Activated B cell treated with CpG ODN at 0.5 μM for 24 hours (primary cell): ENCODE measurements at regions not wholly inside any gene's neighbourhood (a gene's known extent, or its start where the extent isn't known, plus 50 kb on each side); places are given as distances from the start of the nearest gene placed in this dataset.

ENCODE experiments used
- ATAC-seq: fragments of 200-7000 bp; cut with Tn5 transposase; one replicate; pipeline ENCODE4 v1.10.0; 2021; ENCODE audit warnings: low read depth, mild to moderate bottlenecking, moderate library complexity
- CTCF ChIA-PET: fragments of 350-600 bp; sonication (Branson Sonifier 250); formaldehyde crosslinking; loops from one replicate; lab custom pipeline; 2021; ENCODE audit warnings: antibody characterized with exemption; lab: Charles Lee
- POLR2A ChIA-PET: fragments of 350-600 bp; sonication (Branson Sonifier 250); formaldehyde crosslinking; loops from one replicate; lab custom pipeline; 2021; ENCODE audit warnings: antibody characterized with exemption; lab: Charles Lee
- DNase-seq: peaks from one replicate; pipeline ENCODE4 v3.0.0; 2022
- H3K27ac Mint-ChIP-seq: one replicate; pipeline ENCODE4 v1.8.0; 2020; ENCODE audit warnings: mixed read lengths
- H3K27me3 Mint-ChIP-seq: one replicate; pipeline ENCODE4 v1.8.0; 2021; ENCODE audit warnings: mixed read lengths
- H3K36me3 Mint-ChIP-seq: one replicate; pipeline ENCODE4 v1.8.0; 2021; ENCODE audit warnings: low read depth, mixed read lengths
- H3K4me1 Mint-ChIP-seq: one replicate; pipeline ENCODE4 v1.8.0; 2021; ENCODE audit warnings: mixed read lengths
- H3K4me3 Mint-ChIP-seq: one replicate; pipeline ENCODE4 v1.8.0; 2020; ENCODE audit warnings: mild to moderate bottlenecking, mixed read lengths
- H3K9me3 Mint-ChIP-seq: one replicate; pipeline ENCODE4 v1.8.0; 2020; ENCODE audit warnings: mixed read lengths
- CTCF ChIP-seq: fragments of 200-600 bp; IDR thresholded peaks from one replicate; pipeline ENCODE4 v1.8.0; 2022; ENCODE audit warnings: antibody characterized with exemption, mild to moderate bottlenecking
- intact Hi-C: fragments of 100-400 bp; cut with micrococcal nuclease; formaldehyde crosslinking; loops from one replicate; pipeline ENCODE4 v1.15.1; 2024

- ChIA-PET CTCF (interaction anchor here (1.1 kb wide), 1 partner anchor 199 kb away, joined by 4 read pairs; no protein-coding TSS in a partner anchor), POLR2A (no interaction called here)
- ATAC-seq: no peak
- Mint-ChIP-seq H3K36me3 (no peaks in the 10 kb centered on the region), H3K9me3 (no peaks in the 10 kb centered on the region), H3K4me3 (no peak overlapping the region), H3K27ac (no peak overlapping the region), H3K4me1 (peaks cover 78% of the 10 kb centered on the region), H3K27me3 (no peaks in the 10 kb centered on the region)
- TF ChIP-seq CTCF: no peak
- no peak for DNase-seq
- intact Hi-C loops: no loop called here
These were observed 110.9 kb upstream of the BMP2K start for GRCh38 chr4:78665216-78665770.

- H3K36me3 Mint-ChIP-seq: no peaks in the 10 kb centered on the region
- H3K27me3 Mint-ChIP-seq: no peaks in the 10 kb centered on the region
- H3K4me3 Mint-ChIP-seq: peak overlapping the region; percentile 36
- H3K9me3 Mint-ChIP-seq: no peaks in the 10 kb centered on the region
- no peak for DNase-seq
- ATAC-seq: peak; percentile 15
- CTCF ChIA-PET: interaction anchor here (1.4 to 2.2 kb wide), 2 partner anchors 23 to 52 kb away, joined by 3 to 7 read pairs; no protein-coding TSS in a partner anchor
- POLR2A ChIA-PET: interaction anchor here (0.8 to 2.6 kb wide), 4 partner anchors 22 to 110 kb away, joined by 3 to 18 read pairs (median 4); partner anchors contain the start of gene BMP2K
- intact Hi-C loops: loop anchor here (1.0 kb wide), 4 partner anchors 9 to 83 kb away; no protein-coding TSS in a partner anchor
- no peak for TF ChIP-seq CTCF
- peak overlapping the region; percentile 76 for H3K27ac Mint-ChIP-seq
- peaks cover 85% of the 10 kb centered on the region for H3K4me1 Mint-ChIP-seq
These were observed 109.3 kb upstream of the BMP2K start for GRCh38 chr4:78666830-78667258.

- no peaks in the 10 kb centered on the region for H3K36me3 Mint-ChIP-seq
- H3K27ac Mint-ChIP-seq: peak overlapping the region; percentile 83
- H3K4me1 Mint-ChIP-seq: peaks cover 85% of the 10 kb centered on the region
- peak overlapping the region; percentile 54 for H3K4me3 Mint-ChIP-seq
- intact Hi-C loops: loop anchor here (1.0 kb wide), 4 partner anchors 9 to 83 kb away; no protein-coding TSS in a partner anchor
- CTCF ChIA-PET: interaction anchor here (1.4 to 2.2 kb wide), 2 partner anchors 23 to 53 kb away, joined by 3 to 7 read pairs; no protein-coding TSS in a partner anchor
- no peak for DNase-seq
- no peaks in the 10 kb centered on the region for H3K9me3 Mint-ChIP-seq
- POLR2A ChIA-PET: interaction anchor here (0.6 to 2.6 kb wide), 8 partner anchors 9 to 134 kb away, joined by 3 to 18 read pairs (median 3); partner anchors contain the start of gene BMP2K
- no peak for TF ChIP-seq CTCF
- peak; percentile 32 for ATAC-seq
- H3K27me3 Mint-ChIP-seq: no peaks in the 10 kb centered on the region
These were observed 108.8 kb upstream of the BMP2K start for GRCh38 chr4:78667325-78667724.

- ATAC-seq: peak; percentile 79
- no peak for DNase-seq
- H3K9me3 Mint-ChIP-seq: no peaks in the 10 kb centered on the region
- H3K4me1 Mint-ChIP-seq: peaks cover 85% of the 10 kb centered on the region
- CTCF ChIA-PET: interaction anchor here (2.2 kb wide), 1 partner anchor 24 kb away, joined by 7 read pairs; no protein-coding TSS in a partner anchor
- no peaks in the 10 kb centered on the region for H3K36me3 Mint-ChIP-seq
- POLR2A ChIA-PET: interaction anchor here (0.6 to 2.6 kb wide), 9 partner anchors 9 to 134 kb away, joined by 3 to 18 read pairs (median 3); partner anchors contain the start of gene BMP2K
- intact Hi-C loops: loop anchor here (1.0 to 2.0 kb wide), 5 partner anchors 9 to 109 kb away; partner anchors contain the start of gene BMP2K
- peak overlapping the region; percentile 54 for H3K4me3 Mint-ChIP-seq
- no peaks in the 10 kb centered on the region for H3K27me3 Mint-ChIP-seq
- H3K27ac Mint-ChIP-seq: peak overlapping the region; percentile 83
- no peak for TF ChIP-seq CTCF
These were observed 108.4 kb upstream of the BMP2K start for GRCh38 chr4:78667764-78668163.

GRCh38 chr4:78669453-78669852 is 106.7 kb upstream of the BMP2K start:
- Mint-ChIP-seq H3K27me3 (no peaks in the 10 kb centered on the region), H3K36me3 (no peaks in the 10 kb centered on the region), H3K4me3 (no peak overlapping the region), H3K9me3 (no peaks in the 10 kb centered on the region), H3K27ac (peak overlapping the region; percentile 65), H3K4me1 (peaks cover 83% of the 10 kb centered on the region)
- CTCF ChIA-PET: interaction anchor here (1.3 kb wide), 1 partner anchor 55 kb away, joined by 3 read pairs; no protein-coding TSS in a partner anchor
- POLR2A ChIA-PET: interaction anchor here (1.1 to 2.6 kb wide), 3 partner anchors 11 to 108 kb away, joined by 3 to 18 read pairs (median 8); partner anchors contain the start of gene BMP2K
- intact Hi-C loops: loop anchor here (2.0 kb wide), 1 partner anchor 107 kb away; the partner anchor contains the start of gene BMP2K
- no peak for DNase-seq
- ATAC-seq: no peak
- TF ChIP-seq CTCF: no peak
